ENCODE measurements at regions not wholly inside any gene's neighbourhood (a gene's known extent, or its start where the extent isn't known, plus 50 kb on each side); places are given as distances from the start of the nearest gene placed in this dataset.

DNA sequence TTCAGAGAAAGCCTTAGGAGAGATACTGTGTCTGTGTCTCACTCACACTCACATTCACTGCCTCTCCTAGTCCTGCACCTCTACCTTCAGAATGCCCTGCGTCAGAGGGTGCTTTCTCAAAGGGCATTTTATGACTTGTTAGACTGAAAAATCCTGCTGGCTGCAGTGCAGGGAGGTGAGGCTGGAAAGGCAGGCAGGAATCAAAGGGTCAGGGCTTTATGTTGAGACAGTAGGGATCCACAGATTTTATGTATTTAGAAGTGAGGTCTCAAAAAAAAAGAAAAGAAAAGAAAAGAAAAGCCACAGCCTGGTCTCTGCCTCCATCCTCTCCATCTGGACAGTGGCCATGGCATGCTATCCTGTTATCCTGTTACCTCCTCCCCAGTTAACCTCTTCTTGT is 936.0 kb upstream of the SLC10A2 start:
- H3K4me1 ChIP-seq (ENCODE audit: control insufficient read depth, insufficient read depth, low read length): no peaks in the 10 kb centered on the region
- TF ChIP-seq CTCF (conservative IDR thresholded peaks at IDR 0.05): no peak
- Mint-ChIP-seq H3K27me3 (ENCODE audit: insufficient read depth) (no peaks in the 10 kb centered on the region), H3K9me3 (no peaks in the 10 kb centered on the region), H3K4me3 (no peak overlapping the region), H3K4me1 (no peaks in the 10 kb centered on the region), H3K36me3 (ENCODE audit: low read depth) (no peaks in the 10 kb centered on the region), H3K27ac (no peak overlapping the region)
- no peaks in the 10 kb centered on the region for H3K9me3 ChIP-seq (ENCODE audit: control insufficient read depth, low read length)
- no peaks in the 10 kb centered on the region for H3K36me3 ChIP-seq (ENCODE audit: control insufficient read depth, insufficient read depth, low read length)
- H3K27ac ChIP-seq (ENCODE audit: low read depth, low read length): no peak overlapping the region
- H3K27me3 ChIP-seq (ENCODE audit: control insufficient read depth, insufficient read depth, low read length, poor library complexity, severe bottlenecking): no peaks in the 10 kb centered on the region
- no peak for DNase-seq
- H3K4me3 ChIP-seq (ENCODE audit: low read length): no peak overlapping the region
- H3K9ac ChIP-seq (ENCODE audit: extremely low read depth, low read length, poor library complexity, severe bottlenecking): no peak overlapping the region
- WGBS, 2 experiments (ENCODE audit: insufficient coverage in 1 of 2, insufficient read length in 1 of 2): 80% methylated on average over 1 of the region's 1 CpG; no CpG with 5 or more reads in 1 of the 2 experiments

GRCh38 chr13:104001766-104002165 is 935.5 kb upstream of the SLC10A2 start:
- no peaks in the 10 kb centered on the region for H3K9me3 ChIP-seq (ENCODE audit: control insufficient read depth, low read length)
- Mint-ChIP-seq H3K4me1 (no peaks in the 10 kb centered on the region), H3K9me3 (no peaks in the 10 kb centered on the region), H3K4me3 (no peak overlapping the region), H3K36me3 (ENCODE audit: low read depth) (no peaks in the 10 kb centered on the region), H3K27ac (no peak overlapping the region), H3K27me3 (ENCODE audit: insufficient read depth) (no peaks in the 10 kb centered on the region)
- no peak overlapping the region for H3K27ac ChIP-seq (ENCODE audit: low read depth, low read length)
- H3K9ac ChIP-seq (ENCODE audit: extremely low read depth, low read length, poor library complexity, severe bottlenecking): no peak overlapping the region
- 92 to 100% methylated on average over 3 of the region's 3 CpGs for WGBS, 2 experiments (ENCODE audit: insufficient coverage in 1 of 2, insufficient read length in 1 of 2)
- H3K36me3 ChIP-seq (ENCODE audit: control insufficient read depth, insufficient read depth, low read length): no peaks in the 10 kb centered on the region
- no peak overlapping the region for H3K4me3 ChIP-seq (ENCODE audit: low read length)
- TF ChIP-seq CTCF (conservative IDR thresholded peaks at IDR 0.05): no peak
- no peaks in the 10 kb centered on the region for H3K4me1 ChIP-seq (ENCODE audit: control insufficient read depth, insufficient read depth, low read length)
- no peak for DNase-seq
- no peaks in the 10 kb centered on the region for H3K27me3 ChIP-seq (ENCODE audit: control insufficient read depth, insufficient read depth, low read length, poor library complexity, severe bottlenecking)

GRCh38 chr13:103996733-103997132 is 930.5 kb upstream of the SLC10A2 start:
- Mint-ChIP-seq H3K36me3 (ENCODE audit: low read depth) (no peaks in the 10 kb centered on the region), H3K27me3 (ENCODE audit: insufficient read depth) (no peaks in the 10 kb centered on the region), H3K9me3 (no peaks in the 10 kb centered on the region), H3K4me1 (peaks cover 3% of the 10 kb centered on the region), H3K27ac (no peak overlapping the region), H3K4me3 (no peak overlapping the region)
- no peak for DNase-seq
- Histone ChIP-seq H3K9me3 (ENCODE audit: control insufficient read depth, low read length) (no peaks in the 10 kb centered on the region), H3K27ac (ENCODE audit: low read depth, low read length) (no peak overlapping the region), H3K36me3 (ENCODE audit: control insufficient read depth, insufficient read depth, low read length) (no peaks in the 10 kb centered on the region), H3K9ac (ENCODE audit: extremely low read depth, low read length, poor library complexity, severe bottlenecking) (no peak overlapping the region), H3K4me3 (ENCODE audit: low read length) (no peak overlapping the region), H3K27me3 (ENCODE audit: control insufficient read depth, insufficient read depth, low read length, poor library complexity, severe bottlenecking) (no peaks in the 10 kb centered on the region), H3K4me1 (ENCODE audit: control insufficient read depth, insufficient read depth, low read length) (no peaks in the 10 kb centered on the region)
- WGBS, 2 experiments (ENCODE audit: insufficient coverage in 1 of 2, insufficient read length in 1 of 2): 83 to 100% methylated on average over 2 to 4 of the region's 4 CpGs
- TF ChIP-seq CTCF (conservative IDR thresholded peaks at IDR 0.05): no peak

All from endodermal cell (in vitro differentiated cells).